ENCODE measurements at regions not wholly inside any gene's neighbourhood (a gene's known extent, or its start where the extent isn't known, plus 50 kb on each side); places are given as distances from the start of the nearest gene placed in this dataset.

GRCh38 chr17:70581459-70581858, 412.1 kb downstream of the KCNJ2 start:
- no peak for TF ChIP-seq CTCF (IDR thresholded peaks at IDR 0.05; ENCODE audit: extremely low read depth in 1 of 2, insufficient read depth in 1 of 2, low read depth in 1 of 2, low read length in 2 of 2)
- no peak for TF ChIP-seq POLR2AphosphoS5 (IDR thresholded peaks at IDR 0.05; ENCODE audit: insufficient read depth, low read depth, low read length)

All from endothelial cell of umbilical vein (primary cell).